ENCODE measurements at regions not wholly inside any gene's neighbourhood (a gene's known extent, or its start where the extent isn't known, plus 50 kb on each side); places are given as distances from the start of the nearest gene placed in this dataset.
"Not testable (repeated sequence)": the region's sequence is repeated elsewhere in the genome, so short reads cannot be mapped to it uniquely, and the experiment has no call there.

DNA sequence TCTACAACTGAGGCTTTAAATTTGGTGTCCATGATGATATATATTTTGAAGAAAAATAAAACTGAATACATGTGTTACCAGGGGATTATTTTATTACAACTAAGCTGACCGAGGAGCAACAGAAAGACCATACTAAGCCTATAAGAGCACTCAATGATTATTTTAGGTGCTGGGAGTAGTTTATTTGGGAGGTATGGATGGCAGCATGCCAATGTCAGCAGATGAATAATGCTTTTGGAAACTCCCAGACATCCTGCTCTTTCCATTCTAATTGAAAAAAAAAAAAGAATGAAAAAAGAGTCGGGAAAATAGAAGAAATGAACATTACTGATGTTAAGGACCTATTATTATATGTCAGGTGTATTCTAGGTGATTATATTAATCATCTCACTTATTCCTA, 441.2 kb downstream of the BTG1 start:
- H3K4me3 Mint-ChIP-seq: no peak overlapping the region
- no peaks in the 10 kb centered on the region for H3K36me3 Mint-ChIP-seq
- H3K27ac Mint-ChIP-seq: no peak overlapping the region
- H3K9me3 Mint-ChIP-seq: no peaks in the 10 kb centered on the region
- no peak for DNase-seq
- ATAC-seq (replicated peaks): no peak
- H3K4me1 Mint-ChIP-seq: no peaks in the 10 kb centered on the region
- H3K27me3 Mint-ChIP-seq: peaks cover 0 to 6% of the 10 kb centered on the region in 2 donors

GRCh38 chr12:91703491-91704283, 442.0 kb downstream of the BTG1 start:
- H3K4me3 Mint-ChIP-seq: no peak overlapping the region
- H3K27me3 Mint-ChIP-seq: peaks cover 6 to 7% of the 10 kb centered on the region in 2 donors
- DNase-seq: no peak
- peaks cover 0 to 6% of the 10 kb centered on the region in 2 donors for H3K36me3 Mint-ChIP-seq
- H3K9me3 Mint-ChIP-seq: peaks cover 5 to 7% of the 10 kb centered on the region in 2 donors
- H3K27ac Mint-ChIP-seq: no peak overlapping the region
- H3K4me1 Mint-ChIP-seq: no peaks in the 10 kb centered on the region
- ATAC-seq (replicated peaks): no peak

DNA sequence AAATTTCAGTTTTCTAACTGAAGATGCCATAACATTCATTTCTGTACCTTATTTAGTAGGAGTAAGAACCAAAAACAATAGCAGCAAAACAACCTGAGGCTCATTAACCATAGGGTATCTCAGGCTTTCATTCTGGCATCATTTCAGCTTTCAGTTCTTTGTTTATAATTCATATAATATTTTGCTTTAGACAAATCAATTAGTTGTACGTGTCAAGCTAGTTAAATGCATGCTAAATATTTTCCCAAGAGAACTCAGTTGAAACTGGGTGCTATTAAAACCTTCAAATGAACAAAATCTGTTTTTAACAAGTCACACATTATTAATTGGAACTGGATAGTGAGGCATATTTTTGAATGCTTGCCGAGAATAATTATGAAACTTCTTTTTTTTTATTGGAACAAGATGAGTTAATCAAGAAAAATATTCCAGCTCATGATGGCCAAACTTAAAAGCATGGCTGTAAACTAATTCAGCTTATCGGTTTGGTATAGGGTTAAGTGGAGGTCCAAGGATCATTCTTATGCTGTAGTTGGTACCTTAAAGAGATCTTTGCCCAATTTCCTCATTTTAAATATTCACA, 442.7 kb downstream of the BTG1 start:
- H3K9me3 Mint-ChIP-seq: peaks cover 5 to 7% of the 10 kb centered on the region in 2 donors
- peaks cover 0 to 6% of the 10 kb centered on the region in 2 donors for H3K36me3 Mint-ChIP-seq
- peaks cover 6 to 8% of the 10 kb centered on the region in 2 donors for H3K27me3 Mint-ChIP-seq
- ATAC-seq (replicated peaks): no peak
- no peaks in the 10 kb centered on the region for H3K4me1 Mint-ChIP-seq
- DNase-seq: no peak
- no peak overlapping the region for H3K27ac Mint-ChIP-seq
- no peak overlapping the region for H3K4me3 Mint-ChIP-seq

DNA sequence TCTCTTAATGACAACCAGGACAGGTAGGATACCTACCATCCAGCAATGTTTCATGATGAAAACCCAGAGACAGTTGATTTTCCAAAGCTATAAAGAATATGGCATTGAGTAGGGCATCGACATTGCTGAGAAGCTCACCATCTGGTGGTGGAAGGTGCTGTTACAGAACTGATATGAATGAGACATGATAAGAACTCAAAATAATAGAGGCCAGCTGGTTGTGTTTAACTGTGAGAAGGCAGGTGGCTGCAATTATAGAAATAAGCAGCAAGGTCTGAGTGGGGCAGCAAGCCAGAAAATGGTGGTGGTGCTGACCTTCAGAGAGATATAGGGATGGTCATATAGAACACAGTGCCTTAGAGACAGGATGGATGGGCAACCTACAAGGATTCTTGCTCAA, 449.7 kb downstream of the BTG1 start:
- Mint-ChIP-seq H3K36me3 (peaks cover 0 to 6% of the 10 kb centered on the region in 2 donors), H3K4me1 (no peaks in the 10 kb centered on the region), H3K27ac (no peak overlapping the region), H3K9me3 (peaks cover 5 to 13% of the 10 kb centered on the region in 2 donors), H3K27me3 (peaks cover 5 to 8% of the 10 kb centered on the region in 2 donors), H3K4me3 (no peak overlapping the region)
- DNase-seq (no peak), ATAC-seq (replicated peaks) (no peak)

GRCh38 chr12:91695406-91695805, 450.2 kb downstream of the BTG1 start:
- not testable (repeated sequence) for H3K27ac Mint-ChIP-seq; ATAC-seq (replicated peaks); H3K4me1 Mint-ChIP-seq; H3K36me3 Mint-ChIP-seq; DNase-seq; H3K27me3 Mint-ChIP-seq; H3K4me3 Mint-ChIP-seq
- peaks cover 5 to 13% of the 10 kb centered on the region in 2 donors for H3K9me3 Mint-ChIP-seq

GRCh38 chr12:91690531-91690930, 455.1 kb downstream of the BTG1 start:
- ATAC-seq (replicated peaks): no peak
- Mint-ChIP-seq H3K36me3 (no peaks in the 10 kb centered on the region), H3K27me3 (no peaks in the 10 kb centered on the region)

GRCh38 chr12:91687052-91688017, 458.3 kb downstream of the BTG1 start:
- H3K27ac Mint-ChIP-seq: no peak overlapping the region
- no peaks in the 10 kb centered on the region for H3K27me3 Mint-ChIP-seq
- H3K4me3 Mint-ChIP-seq: no peak overlapping the region
- DNase-seq: peak; percentile 11
- peak; percentile 93 to 96 for ATAC-seq (replicated peaks)
- no peaks in the 10 kb centered on the region for H3K36me3 Mint-ChIP-seq
- no peaks in the 10 kb centered on the region for H3K9me3 Mint-ChIP-seq
- H3K4me1 Mint-ChIP-seq: peaks cover 7 to 12% of the 10 kb centered on the region in 2 donors

More at GRCh38 chr12:91690531-91690930, 455.1 kb downstream of the BTG1 start:
- Mint-ChIP-seq H3K4me3 (no peak overlapping the region), H3K9me3 (peaks cover 0 to 4% of the 10 kb centered on the region in 2 donors), H3K4me1 (peaks cover 7 to 12% of the 10 kb centered on the region in 2 donors), H3K27ac (no peak overlapping the region)
- no peak for DNase-seq

- DNase-seq (no peak), ATAC-seq (replicated peaks) (no peak)
- Mint-ChIP-seq H3K4me1 (peaks cover 7 to 12% of the 10 kb centered on the region in 2 donors), H3K27ac (no peak overlapping the region), H3K36me3 (no peaks in the 10 kb centered on the region), H3K4me3 (no peak overlapping the region), H3K27me3 (no peaks in the 10 kb centered on the region), H3K9me3 (no peaks in the 10 kb centered on the region)
These were observed 459.7 kb downstream of the BTG1 start for GRCh38 chr12:91685917-91686316.

- no peak overlapping the region for H3K27ac Mint-ChIP-seq
- no peak for ATAC-seq (replicated peaks)
- H3K4me1 Mint-ChIP-seq: no peaks in the 10 kb centered on the region
These were observed 463.9 kb downstream of the BTG1 start for GRCh38 chr12:91681751-91682150.

DNA sequence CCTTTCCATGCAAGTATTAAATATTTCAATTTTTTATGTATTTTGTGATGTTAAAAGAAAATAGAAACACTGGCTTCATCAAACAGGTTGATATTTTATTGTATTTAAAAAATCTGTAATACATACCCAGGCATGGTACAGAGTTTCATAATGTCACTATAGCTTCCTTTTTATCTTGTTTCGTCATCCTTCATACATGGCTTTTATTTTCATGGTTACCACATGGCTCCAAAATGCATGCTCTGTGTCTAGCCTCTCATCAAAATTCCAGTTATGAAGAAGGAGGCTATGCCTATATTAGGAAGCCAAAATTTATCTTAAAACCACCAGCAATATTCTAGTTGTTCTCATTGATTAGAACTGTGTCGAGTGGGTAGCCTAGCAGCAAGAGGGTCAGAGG, 464.8 kb downstream of the BTG1 start:
- Mint-ChIP-seq H3K9me3 (no peaks in the 10 kb centered on the region), H3K27ac (no peak overlapping the region), H3K36me3 (no peaks in the 10 kb centered on the region), H3K4me3 (no peak overlapping the region), H3K4me1 (no peaks in the 10 kb centered on the region), H3K27me3 (no peaks in the 10 kb centered on the region)
- no peak for ATAC-seq (replicated peaks)
- DNase-seq: no peak

More at GRCh38 chr12:91681751-91682150, 463.9 kb downstream of the BTG1 start:
- DNase-seq: no peak
- no peaks in the 10 kb centered on the region for H3K36me3 Mint-ChIP-seq
- H3K4me3 Mint-ChIP-seq: no peak overlapping the region
- no peaks in the 10 kb centered on the region for H3K9me3 Mint-ChIP-seq
- no peaks in the 10 kb centered on the region for H3K27me3 Mint-ChIP-seq

DNA sequence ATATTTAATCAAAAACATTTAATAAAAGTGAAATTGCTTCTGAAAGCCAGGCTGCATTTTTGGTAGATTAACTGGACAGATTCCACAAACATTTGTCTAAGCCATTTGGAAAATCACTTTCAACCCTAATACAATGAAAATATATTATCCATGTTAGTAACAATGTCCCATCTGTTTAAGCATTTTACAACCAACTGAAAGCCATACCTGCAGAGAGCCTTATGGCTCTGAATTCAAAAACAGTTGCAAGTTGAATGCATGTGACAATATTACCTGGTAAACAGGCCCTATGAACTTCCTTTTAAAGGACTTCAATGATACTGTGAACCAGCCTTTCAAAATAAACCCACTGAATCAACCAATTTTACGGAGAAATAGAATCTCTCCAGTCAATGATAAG, 468.1 kb downstream of the BTG1 start:
- no peaks in the 10 kb centered on the region for H3K4me1 Mint-ChIP-seq
- H3K36me3 Mint-ChIP-seq: no peaks in the 10 kb centered on the region
- H3K27me3 Mint-ChIP-seq: peaks cover 4 to 9% of the 10 kb centered on the region in 2 donors
- DNase-seq (no peak), ATAC-seq (replicated peaks) (no peak)
- no peak overlapping the region for H3K4me3 Mint-ChIP-seq
- no peak overlapping the region for H3K27ac Mint-ChIP-seq
- H3K9me3 Mint-ChIP-seq: no peaks in the 10 kb centered on the region

- no peaks in the 10 kb centered on the region for H3K9me3 Mint-ChIP-seq
These were observed 470.2 kb downstream of the BTG1 start for GRCh38 chr12:91675401-91675800.

GRCh38 chr12:91672130-91672529, 473.5 kb downstream of the BTG1 start:
- no peaks in the 10 kb centered on the region for H3K4me1 Mint-ChIP-seq
- peaks cover 9 to 10% of the 10 kb centered on the region in 2 donors for H3K27me3 Mint-ChIP-seq
- no peaks in the 10 kb centered on the region for H3K36me3 Mint-ChIP-seq
- DNase-seq: no peak
- H3K4me3 Mint-ChIP-seq: no peak overlapping the region
- ATAC-seq (replicated peaks): no peak
- no peak overlapping the region for H3K27ac Mint-ChIP-seq
- H3K9me3 Mint-ChIP-seq: peaks cover 0 to 2% of the 10 kb centered on the region in 2 donors

More at GRCh38 chr12:91675401-91675800, 470.2 kb downstream of the BTG1 start:
- no peak for ATAC-seq (replicated peaks)
- Mint-ChIP-seq H3K27me3 (peaks cover 9 to 10% of the 10 kb centered on the region in 2 donors), H3K4me3 (no peak overlapping the region), H3K4me1 (no peaks in the 10 kb centered on the region), H3K36me3 (no peaks in the 10 kb centered on the region), H3K27ac (no peak overlapping the region)
- DNase-seq: no peak

DNA sequence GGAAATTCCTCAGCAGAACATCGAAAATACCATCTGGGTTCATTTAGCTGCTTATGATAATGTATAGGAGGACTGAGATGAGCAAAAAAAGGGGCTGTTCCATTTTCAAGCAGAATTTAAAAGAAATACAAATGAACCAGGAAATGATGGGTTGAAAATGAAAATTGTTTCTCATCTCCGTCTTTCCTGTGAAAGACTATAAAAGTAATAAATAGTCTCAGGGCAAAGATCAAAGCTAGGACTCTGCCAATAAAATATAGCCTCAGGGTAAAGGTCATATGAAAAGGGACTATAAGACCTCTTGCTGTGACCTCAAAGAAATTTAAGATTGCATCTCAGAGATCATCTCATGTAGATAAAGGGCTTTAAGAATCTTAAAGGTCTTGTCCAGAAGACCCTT, 478.0 kb downstream of the BTG1 start:
- no peak for ATAC-seq (replicated peaks)
- peaks cover 0 to 2% of the 10 kb centered on the region in 2 donors for H3K9me3 Mint-ChIP-seq
- peaks cover 2 to 12% of the 10 kb centered on the region in 2 donors for H3K27me3 Mint-ChIP-seq
- H3K27ac Mint-ChIP-seq: no peak overlapping the region
- H3K4me1 Mint-ChIP-seq: no peaks in the 10 kb centered on the region
- no peaks in the 10 kb centered on the region for H3K36me3 Mint-ChIP-seq
- no peak overlapping the region for H3K4me3 Mint-ChIP-seq
- DNase-seq: no peak
